GM12878 (cell line): ENCODE measurements at regions not wholly inside any gene's neighbourhood (a gene's known extent, or its start where the extent isn't known, plus 50 kb on each side); places are given as distances from the start of the nearest gene placed in this dataset.

ENCODE experiments used
- ATAC-seq: fragments of 200-7000 bp; cut with Tn5 transposase; 3 replicates; pipeline ENCODE4 v1.9.1; 2020; ENCODE audit warnings: mild to moderate bottlenecking, moderate library complexity
- BruUV-seq: library from RNA; stranded (reverse); fragments of 400-500 nt; replicated peaks from 2 replicates; lab custom pipeline; 2021; lab: Mats Ljungman, UMichigan
- CTCF ChIA-PET: fragments of 300-600 bp; sonication (Branson Sonifier 250); formaldehyde crosslinking; extraction: SDS; loops from one replicate; lab custom pipeline; 2021; ENCODE audit warnings: inconsistent platforms; lab: Yijun Ruan, JAX
- POLR2A ChIA-PET: fragments of 350-600 bp; formaldehyde crosslinking; extraction: SDS; loops from one replicate; lab custom pipeline; 2021; ENCODE audit warnings: inconsistent platforms; lab: Charles Lee
- RAD21 ChIA-PET: fragments of 300-600 bp; sonication (Branson Sonifier 250); formaldehyde crosslinking; loops from one replicate; lab custom pipeline; 2023; ENCODE audit warnings: antibody characterized with exemption; ENCODE audit not compliant: unreplicated experiment; lab: Charles Lee
- SMC1A ChIA-PET: fragments of 300-600 bp; sonication (Branson Sonifier 250); formaldehyde crosslinking; loops from one replicate; lab custom pipeline; 2023; ENCODE audit not compliant: unreplicated experiment, uncharacterized antibody; lab: Charles Lee
- DNase-seq: peaks from one replicate; pipeline ENCODE4 v3.0.0-alpha.2; 2011; ENCODE audit warnings: low read depth, low spot score
- FAIRE-seq: peaks from 3 replicates; lab custom pipeline; 2011; peaks lifted over from hg19 to GRCh38; lab: Jason Lieb, UNC
- H2AFZ ChIP-seq: 2 replicates; pipeline ENCODE4 v1.6.0; 2011; ENCODE audit warnings: low read depth, low read length, control low read depth; ENCODE audit not compliant: control insufficient read depth
- H3K27ac ChIP-seq: 2 replicates; pipeline ENCODE4 v1.5.1; 2011; ENCODE audit warnings: control low read depth; ENCODE audit not compliant: control insufficient read depth, insufficient read depth
- H3K27me3 ChIP-seq, 2 experiments: replicated peaks in 1 of 2; 2 replicates each; pipeline versions ENCODE4 v1.6.0 to v1.6.1; 2011; ENCODE audit warnings: low read length in 1 of 2; ENCODE audit not compliant: control insufficient read depth in 2 of 2, insufficient read depth in 2 of 2
- H3K36me3 ChIP-seq, 2 experiments: 2 replicates each; pipeline ENCODE4 v1.5.1; 2011; ENCODE audit warnings: low read length in 1 of 2; ENCODE audit not compliant: control insufficient read depth in 2 of 2, insufficient read depth in 2 of 2
- H3K4me1 ChIP-seq: 2 replicates; pipeline ENCODE4 v1.6.1; 2011; ENCODE audit warnings: mild to moderate bottlenecking, low read length, moderate library complexity, mixed read lengths; ENCODE audit not compliant: control insufficient read depth, insufficient read depth
- H3K4me2 ChIP-seq: 2 replicates; pipeline ENCODE4 v1.6.0; 2011; ENCODE audit warnings: control low read depth; ENCODE audit not compliant: control insufficient read depth, insufficient read depth
- H3K4me3 ChIP-seq: fragments of 200-600 bp; sonication (generic); 2 replicates; pipeline ENCODE4 v1.5.1; 2016
- H3K79me2 ChIP-seq: 2 replicates; pipeline ENCODE4 v1.6.0; 2011; ENCODE audit warnings: low read length; ENCODE audit not compliant: control insufficient read depth, insufficient read depth
- H3K9ac ChIP-seq: 2 replicates; pipeline ENCODE4 v1.8.0; 2011; ENCODE audit warnings: low read length, control low read depth, mixed read lengths; ENCODE audit not compliant: control insufficient read depth, insufficient read depth
- H3K9me3 ChIP-seq: replicated peaks from 3 replicates; pipeline ENCODE4 v1.5.1; 2011; ENCODE audit warnings: mild to moderate bottlenecking, low read length; ENCODE audit not compliant: control insufficient read depth, insufficient read depth
- H4K20me1 ChIP-seq: 2 replicates; pipeline ENCODE4 v1.6.0; 2011; ENCODE audit not compliant: control insufficient read depth, insufficient read depth
- CTCF ChIP-seq, 3 experiments: IDR thresholded peaks in 2 of 3; conservative IDR thresholded peaks in 1 of 3; 2 replicates each; pipeline ENCODE4 v1.5.1; 2011; ENCODE audit warnings: low read depth in 3 of 3, low read length in 3 of 3, mild to moderate bottlenecking in 3 of 3, control low read depth in 2 of 3, moderate library complexity in 2 of 3, inconsistent platforms in 1 of 3, mixed read lengths in 1 of 3; ENCODE audit not compliant: control insufficient read depth in 2 of 3, insufficient read depth in 1 of 3; ENCODE audit errors: extremely low read depth in 1 of 3
- NR2C1 ChIP-seq: fragments of 450-650 bp; IDR thresholded peaks from 2 replicates; pipeline ENCODE4 v1.6.1; 2017; ENCODE audit warnings: antibody characterized with exemption, mild to moderate bottlenecking, moderate library complexity
- POLR2A ChIP-seq: IDR thresholded peaks from 2 replicates; pipeline ENCODE4 v1.6.1; 2011; ENCODE audit warnings: low read depth, mild to moderate bottlenecking, low read length
- POU2F2 ChIP-seq: IDR thresholded peaks from 3 replicates; pipeline ENCODE4 v1.6.1; 2011; ENCODE audit warnings: low read depth, mild to moderate bottlenecking, low read length, borderline replicate concordance
- RAD21 ChIP-seq: IDR thresholded peaks from 2 replicates; pipeline ENCODE4 v1.6.1; 2011; ENCODE audit warnings: mild to moderate bottlenecking, low read depth, low read length, moderate library complexity; ENCODE audit not compliant: insufficient read depth
- SMC3 ChIP-seq: IDR thresholded peaks from 2 replicates; pipeline ENCODE4 v1.6.1; 2011; ENCODE audit warnings: low read length, improper control_type of control experiment, borderline replicate concordance
- WGBS: methylation state at CpG from one replicate; pipeline ENCODE4 v1.1.6; 2016; ENCODE audit warnings: low lambda C conversion rate; ENCODE audit not compliant: insufficient replicate concordance, insufficient coverage; ENCODE audit errors: missing lambda C conversion rate; 5-methylcytosine and 5-hydroxymethylcytosine counted together
- in situ Hi-C: fragments of 300-500 bp; cut with MboI; formaldehyde crosslinking; loops from 9 replicates; pipeline ENCODE4 v1.14.3; 2018; ENCODE audit warnings: mixed read lengths
- intact Hi-C: fragments of 100-400 bp; cut with micrococcal nuclease; formaldehyde crosslinking; loops from one replicate; pipeline ENCODE4 v1.14.2; 2022; ENCODE audit not compliant: unreplicated experiment

GRCh38 chr20:59495894-59496510, 108.3 kb upstream of the PHACTR3 start:
- Histone ChIP-seq H4K20me1 (peaks cover 3% of the 10 kb centered on the region; the same call in 1 of the 2 replicates), H3K9ac (no peak overlapping the region), H3K4me2 (no peak overlapping the region), H3K4me3 (no peak overlapping the region), H3K4me1 (no peaks in the 10 kb centered on the region), H3K27ac (no peak overlapping the region), H3K79me2 (no peaks in the 10 kb centered on the region), H3K36me3 (no peaks in the 10 kb centered on the region), H3K9me3 (no peaks in the 10 kb centered on the region), H3K27me3 (peaks cover 0 to 2% of the 10 kb centered on the region in 2 experiments; a peak in 1 of 4 replicates), H2AFZ (no peak overlapping the region)
- FAIRE-seq (peak; percentile 64), DNase-seq (no peak), ATAC-seq (peak; percentile 86)
- intact Hi-C loops (loop anchor here (2.0 kb wide), 1 partner anchor 631 kb away; no protein-coding TSS in a partner anchor), in situ Hi-C loops (loop anchor here (10.0 kb wide), 1 partner anchor 631 kb away; no protein-coding TSS in a partner anchor)
- TF ChIP-seq SMC3 = peak; percentile 65
- peak; percentile 14; the same call in 1 of the 3 replicates for TF ChIP-seq POU2F2
- TF ChIP-seq RAD21 = peak; percentile 54
- TF ChIP-seq NR2C1 = no peak
- no peak for TF ChIP-seq POLR2A
- peak; percentile 82 to 93 (median 90) for TF ChIP-seq CTCF (IDR thresholded peaks at IDR 0.05 in 2 of 3, conservative IDR thresholded peaks at IDR 0.05 in 1 of 3; ENCODE audit: control insufficient read depth in 2 of 3, extremely low read depth in 1 of 3, insufficient read depth in 1 of 3, low read depth in 3 of 3, low read length in 3 of 3)
- SMC1A ChIA-PET = interaction anchor here (0.7 to 1.3 kb wide), 3 partner anchors 9 to 629 kb away, joined by 3 to 4 read pairs (median 3); no protein-coding TSS in a partner anchor
- CTCF ChIA-PET = interaction anchor here (0.6 to 2.1 kb wide), 17 partner anchors 9 to 1103 kb away, joined by 3 to 13 read pairs (median 3); no protein-coding TSS in a partner anchor
- RAD21 ChIA-PET = interaction anchor here (1.0 to 1.5 kb wide), 3 partner anchors 408 to 631 kb away, joined by 3 to 5 read pairs (median 4); no protein-coding TSS in a partner anchor
- WGBS = 11% methylated on average over 10 of the region's 12 CpGs
- POLR2A ChIA-PET = no interaction called here
- BruUV-seq = no TSS peak
